ENCODE measurements at regions not wholly inside any gene's neighbourhood (a gene's known extent, or its start where the extent isn't known, plus 50 kb on each side); places are given as distances from the start of the nearest gene placed in this dataset.

DNA sequence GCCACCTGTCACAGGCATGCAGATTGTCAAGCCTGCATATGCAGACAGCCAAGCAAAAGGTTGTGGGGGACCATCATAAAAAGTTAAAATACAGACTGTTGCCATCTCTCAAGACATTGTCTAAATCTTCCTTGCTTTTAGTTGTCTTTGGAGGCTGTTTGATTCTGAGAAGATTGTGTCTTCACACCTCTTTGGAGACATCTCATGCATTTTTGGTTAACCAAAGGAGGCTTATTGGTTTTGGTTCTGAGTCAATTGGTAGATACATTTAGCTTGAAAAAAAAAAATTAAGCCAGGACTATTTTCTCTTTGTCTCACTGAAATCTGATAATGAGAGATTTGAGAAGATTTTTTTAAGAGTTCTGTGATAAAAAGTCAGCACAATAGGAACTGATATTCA lies 217.6 kb downstream of the LYPLAL1 start:
- in situ Hi-C loops (cut with MboI; ENCODE audit: low sequenced_read_pairs, unreplicated experiment) = loop anchor here (25.0 kb wide), 1 partner anchor 1054 kb away; the partner anchor contains the start of gene TGFB2
- TF ChIP-seq, protein P1, sequence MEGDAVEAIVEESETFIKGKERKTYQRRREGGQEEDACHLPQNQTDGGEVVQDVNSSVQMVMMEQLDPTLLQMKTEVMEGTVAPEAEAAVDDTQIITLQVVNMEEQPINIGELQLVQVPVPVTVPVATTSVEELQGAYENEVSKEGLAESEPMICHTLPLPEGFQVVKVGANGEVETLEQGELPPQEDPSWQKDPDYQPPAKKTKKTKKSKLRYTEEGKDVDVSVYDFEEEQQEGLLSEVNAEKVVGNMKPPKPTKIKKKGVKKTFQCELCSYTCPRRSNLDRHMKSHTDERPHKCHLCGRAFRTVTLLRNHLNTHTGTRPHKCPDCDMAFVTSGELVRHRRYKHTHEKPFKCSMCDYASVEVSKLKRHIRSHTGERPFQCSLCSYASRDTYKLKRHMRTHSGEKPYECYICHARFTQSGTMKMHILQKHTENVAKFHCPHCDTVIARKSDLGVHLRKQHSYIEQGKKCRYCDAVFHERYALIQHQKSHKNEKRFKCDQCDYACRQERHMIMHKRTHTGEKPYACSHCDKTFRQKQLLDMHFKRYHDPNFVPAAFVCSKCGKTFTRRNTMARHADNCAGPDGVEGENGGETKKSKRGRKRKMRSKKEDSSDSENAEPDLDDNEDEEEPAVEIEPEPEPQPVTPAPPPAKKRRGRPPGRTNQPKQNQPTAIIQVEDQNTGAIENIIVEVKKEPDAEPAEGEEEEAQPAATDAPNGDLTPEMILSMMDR (IDR thresholded peaks at IDR 0.05; ENCODE audit: borderline replicate concordance, control extremely low read depth, extremely low read depth, insufficient read depth, missing control alignments) = no peak
- no peak for DNase-seq (ENCODE audit: low spot score)

DNA sequence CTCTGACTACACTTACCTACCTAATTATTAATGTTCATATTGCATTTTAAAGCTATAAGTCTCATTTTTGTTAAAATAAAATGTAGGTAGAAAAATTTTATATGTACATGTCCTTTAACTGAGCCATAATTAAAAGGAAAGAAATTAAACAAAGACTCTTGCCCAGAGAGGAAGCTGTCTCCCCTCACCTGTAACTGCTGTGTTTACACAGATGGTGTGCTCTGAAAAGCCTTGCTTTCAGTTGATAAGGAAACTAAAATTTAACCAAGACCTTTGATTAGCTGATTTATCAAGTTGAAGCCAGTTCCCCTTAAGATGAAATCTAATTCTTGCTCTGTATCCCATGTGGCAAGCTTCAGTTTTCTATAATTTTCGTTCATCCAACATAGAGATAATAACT lies 213.5 kb downstream of the LYPLAL1 start:
- in situ Hi-C loops (cut with MboI; ENCODE audit: low sequenced_read_pairs, unreplicated experiment) = loop anchor here (25.0 kb wide), 1 partner anchor 1050 kb away; the partner anchor contains the start of gene TGFB2
- no peak for DNase-seq (ENCODE audit: low spot score)
- TF ChIP-seq, protein P1 (IDR thresholded peaks at IDR 0.05; ENCODE audit: borderline replicate concordance, control extremely low read depth, extremely low read depth, insufficient read depth, missing control alignments) = no peak

DNA sequence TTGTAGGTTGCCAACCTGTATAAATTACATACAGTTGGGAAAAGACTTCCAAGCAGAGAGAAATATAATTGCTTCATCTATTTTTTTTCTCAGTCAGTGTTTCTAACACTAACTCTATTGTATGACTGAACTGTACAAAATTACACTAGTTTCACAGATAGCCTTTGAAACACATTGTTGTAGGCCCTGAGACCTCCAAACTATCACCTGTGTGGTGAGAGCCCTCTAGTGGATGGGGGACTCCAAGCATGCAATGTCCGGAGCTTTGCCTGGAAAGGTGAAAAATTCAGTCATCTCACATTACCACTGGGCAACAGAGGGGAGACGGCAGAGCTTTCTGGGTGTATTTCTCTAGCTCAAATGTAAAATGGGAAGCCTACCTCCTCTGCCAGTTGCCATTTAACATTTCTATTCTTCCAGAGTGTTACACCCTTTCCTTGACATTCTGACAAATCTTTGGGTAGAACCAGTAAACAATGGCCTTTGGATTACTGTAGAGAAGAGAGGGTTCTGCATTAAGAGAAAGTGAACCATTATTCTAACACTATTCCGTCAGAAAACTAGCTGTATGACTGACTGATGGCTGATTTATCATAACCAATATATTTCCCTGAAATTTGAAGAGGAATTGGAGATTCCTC lies 212.2 kb downstream of the LYPLAL1 start:
- in situ Hi-C loops (cut with MboI; ENCODE audit: low sequenced_read_pairs, unreplicated experiment) = loop anchor here (25.0 kb wide), 1 partner anchor 1049 kb away; the partner anchor contains the start of gene TGFB2

DNA sequence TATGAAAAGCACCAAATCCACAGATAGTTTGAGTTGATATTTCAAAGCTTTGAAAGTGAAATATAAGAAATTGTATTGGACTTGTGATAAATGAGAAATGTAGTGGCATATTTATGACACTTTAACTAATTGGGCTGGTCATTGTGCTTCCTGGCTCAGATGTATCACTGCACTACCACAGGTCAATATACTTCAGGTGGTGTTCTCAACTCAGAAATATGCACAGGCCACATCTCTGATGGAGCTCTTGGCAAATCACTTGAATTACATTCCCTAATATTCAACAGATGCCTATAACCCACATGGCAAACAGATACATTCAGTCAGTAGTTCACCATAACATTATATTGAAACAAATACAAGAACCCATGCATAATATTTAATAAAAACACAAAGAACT lies 209.6 kb downstream of the LYPLAL1 start:
- in situ Hi-C loops (cut with MboI; ENCODE audit: low sequenced_read_pairs, unreplicated experiment) = loop anchor here (25.0 kb wide), 1 partner anchor 1046 kb away; the partner anchor contains the start of gene TGFB2
- TF ChIP-seq, protein P1 (IDR thresholded peaks at IDR 0.05; ENCODE audit: borderline replicate concordance, control extremely low read depth, extremely low read depth, insufficient read depth, missing control alignments) = no peak

More for the DNA sequence above, 212.2 kb downstream of the LYPLAL1 start:
- TF ChIP-seq, protein P1 (IDR thresholded peaks at IDR 0.05; ENCODE audit: borderline replicate concordance, control extremely low read depth, extremely low read depth, insufficient read depth, missing control alignments) = peak; percentile 64
- DNase-seq (ENCODE audit: low spot score) = peak; percentile 41

DNA sequence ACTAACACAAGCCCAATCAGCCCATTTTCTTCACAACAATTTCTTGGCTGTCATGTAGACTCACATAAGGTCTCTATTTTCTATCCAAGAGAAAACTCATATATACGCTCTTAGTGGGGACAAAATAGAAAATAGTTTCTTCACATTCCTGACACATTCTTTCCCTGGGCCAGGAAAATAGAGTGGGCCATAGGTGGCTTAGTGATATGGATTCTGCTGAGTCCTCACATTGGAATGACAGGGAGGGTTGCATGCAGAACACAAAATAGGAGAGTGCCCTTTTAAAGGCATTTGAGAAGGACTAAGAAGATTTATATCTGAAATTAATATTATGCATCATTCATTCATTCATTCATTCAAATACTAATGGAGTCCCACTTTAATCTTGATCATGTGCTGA lies 207.7 kb downstream of the LYPLAL1 start:
- TF ChIP-seq, protein P1 (IDR thresholded peaks at IDR 0.05; ENCODE audit: borderline replicate concordance, control extremely low read depth, extremely low read depth, insufficient read depth, missing control alignments) = no peak
- no peak for DNase-seq (ENCODE audit: low spot score)
- in situ Hi-C loops (cut with MboI; ENCODE audit: low sequenced_read_pairs, unreplicated experiment) = loop anchor here (25.0 kb wide), 1 partner anchor 1044 kb away; the partner anchor contains the start of gene TGFB2

More for the DNA sequence above, 209.6 kb downstream of the LYPLAL1 start:
- DNase-seq (ENCODE audit: low spot score) = no peak

DNA sequence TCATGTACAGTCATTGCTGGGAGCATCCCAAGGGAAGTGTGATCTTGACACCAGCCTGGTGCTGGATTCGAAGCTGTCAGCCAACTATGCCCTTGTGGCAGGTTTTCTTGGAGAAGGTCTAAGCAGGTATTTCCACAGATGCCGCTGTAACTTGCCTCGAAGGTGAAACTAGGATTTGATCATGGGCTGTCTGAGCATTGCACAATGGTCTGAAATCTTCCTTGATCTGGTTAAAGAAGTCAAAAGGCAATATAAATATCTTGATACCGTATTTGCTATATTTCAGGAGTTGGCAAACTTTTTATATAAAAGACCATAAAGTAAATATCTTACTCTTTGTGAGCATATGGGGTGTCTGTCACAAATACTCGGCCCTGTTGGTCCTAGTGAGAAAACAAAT lies 206.8 kb downstream of the LYPLAL1 start:
- no peak for DNase-seq (ENCODE audit: low spot score)
- TF ChIP-seq, protein P1 (IDR thresholded peaks at IDR 0.05; ENCODE audit: borderline replicate concordance, control extremely low read depth, extremely low read depth, insufficient read depth, missing control alignments) = no peak
- in situ Hi-C loops (cut with MboI; ENCODE audit: low sequenced_read_pairs, unreplicated experiment) = loop anchor here (25.0 kb wide), 1 partner anchor 1043 kb away; the partner anchor contains the start of gene TGFB2
